ENCODE measurements at regions not wholly inside any gene's neighbourhood (a gene's known extent, or its start where the extent isn't known, plus 50 kb on each side); places are given as distances from the start of the nearest gene placed in this dataset.

- ATAC-seq: no peak
- in situ Hi-C loops (cut with MboI) (no loop called here), intact Hi-C loops (cut with micrococcal nuclease) (no loop called here)
- H3K36me3 ChIP-seq (ENCODE audit: control insufficient read depth, insufficient read depth, low read length): no peaks in the 10 kb centered on the region
- no peak overlapping the region for H3K4me2 ChIP-seq (ENCODE audit: insufficient read depth, low read length)
- BruUV-seq (replicated peaks): no TSS peak
- H3K27ac ChIP-seq (ENCODE audit: extremely low read depth, low read depth, low read length): no peak overlapping the region
- no peaks in the 10 kb centered on the region for H3K4me1 ChIP-seq (replicated peaks in 1 of 2; ENCODE audit: control insufficient read depth in 2 of 2, insufficient read depth in 2 of 2, low read length in 2 of 2)
- POLR2A ChIA-PET: interaction anchor here (1.0 to 1.1 kb wide), 2 partner anchors 17 to 24 kb away, joined by 3 to 5 read pairs; no protein-coding TSS in a partner anchor
- WGBS (ENCODE audit: insufficient coverage, low coverage, missing lambda C conversion rate): 40% methylated on average over 2 of the region's 2 CpGs
- H3K4me3 ChIP-seq: no peak overlapping the region
- no peak overlapping the region for H3K9ac ChIP-seq (ENCODE audit: insufficient read depth in 1 of 2, low read depth in 2 of 2, low read length in 2 of 2)
- H2AFZ ChIP-seq (ENCODE audit: low read depth, low read length): no peak overlapping the region
- CTCF ChIA-PET (ENCODE audit: low intra/inter-chr PET ratio): no interaction called here
- H3K79me2 ChIP-seq (ENCODE audit: control insufficient read depth, insufficient read depth, low read length): no peaks in the 10 kb centered on the region
- no peak for FAIRE-seq
- no peaks in the 10 kb centered on the region for H3K9me1 ChIP-seq (ENCODE audit: control insufficient read depth, insufficient read depth, low read length)
- H3K9me3 ChIP-seq (replicated peaks; ENCODE audit: control insufficient read depth, insufficient read depth, low read depth, low read length): no peaks in the 10 kb centered on the region
- no peak for DNase-seq (ENCODE audit: extremely low read depth in 1 of 4, low spot score in 3 of 4)
- no peaks in the 10 kb centered on the region for H4K20me1 ChIP-seq (replicated peaks; ENCODE audit: control insufficient read depth, insufficient read depth, low read length)
- H3K27me3 ChIP-seq (ENCODE audit: control insufficient read depth in 2 of 2, insufficient read depth in 2 of 2, low read length in 2 of 2): no peaks in the 10 kb centered on the region; a peak in 2 of 5 replicates
- TF ChIP-seq TRIM24 (IDR thresholded peaks at IDR 0.05) (peak; percentile 15 to 63; a peak in 2 of 4 replicates), TAF15 (IDR thresholded peaks at IDR 0.05; ENCODE audit: low read depth, low read length) (no peak), CC2D1A (IDR thresholded peaks at IDR 0.05) (no peak), CEBPG (CRISPR knock-in tag; IDR thresholded peaks at IDR 0.05) (peak; percentile 21; the same call in 1 of the 2 replicates), CEBPG (tag; conservative IDR thresholded peaks at IDR 0.05 in 1 of 2, IDR thresholded peaks at IDR 0.05 in 1 of 2) (peak in 1 of 2 experiments; percentile 66; a peak in 2 of 4 replicates), TCF7 (IDR thresholded peaks at IDR 0.05; ENCODE audit: borderline replicate concordance) (no peak), ZBTB40 (IDR thresholded peaks at IDR 0.05) (peak; percentile 90), ZBTB40 (CRISPR knock-in tag; IDR thresholded peaks at IDR 0.05) (peak; percentile 33; the same call in 1 of the 2 replicates)
Measured at GRCh38 chr12:94056419-94057158, 91.8 kb upstream of the PLXNC1 start.

Data from K562 (cell line).